HG03565 (cell line): ENCODE measurements at regions not wholly inside any gene's neighbourhood (a gene's known extent, or its start where the extent isn't known, plus 50 kb on each side); places are given as distances from the start of the nearest gene placed in this dataset.

ENCODE experiments used
- ATAC-seq: cut with Tn5 transposase; IDR thresholded peaks from one replicate; pipeline ENCODE4 v1.9.1; 2021; ENCODE audit warnings: mild to moderate bottlenecking, moderate library complexity; ENCODE audit not compliant: unreplicated experiment

DNA sequence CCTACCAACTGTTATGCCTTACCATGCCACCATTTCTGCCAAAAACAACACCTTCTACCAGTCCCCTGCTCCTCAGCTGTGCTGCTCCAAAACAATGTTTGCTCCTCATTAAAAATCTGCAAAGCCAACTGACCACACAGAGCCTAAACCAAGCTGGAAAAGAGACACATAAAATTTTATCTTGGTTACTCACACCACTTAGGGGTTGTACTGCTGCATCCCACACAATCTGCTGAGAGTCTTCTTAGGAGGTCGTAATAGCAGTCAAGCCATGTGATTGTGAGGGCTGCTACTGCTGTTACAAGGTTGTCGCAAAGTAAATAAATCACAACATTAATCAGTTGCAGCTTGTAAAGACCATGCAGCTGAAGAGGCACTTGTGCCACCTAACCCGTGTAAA lies 607.4 kb upstream of the FAM241A start:
- no peak for ATAC-seq

DNA sequence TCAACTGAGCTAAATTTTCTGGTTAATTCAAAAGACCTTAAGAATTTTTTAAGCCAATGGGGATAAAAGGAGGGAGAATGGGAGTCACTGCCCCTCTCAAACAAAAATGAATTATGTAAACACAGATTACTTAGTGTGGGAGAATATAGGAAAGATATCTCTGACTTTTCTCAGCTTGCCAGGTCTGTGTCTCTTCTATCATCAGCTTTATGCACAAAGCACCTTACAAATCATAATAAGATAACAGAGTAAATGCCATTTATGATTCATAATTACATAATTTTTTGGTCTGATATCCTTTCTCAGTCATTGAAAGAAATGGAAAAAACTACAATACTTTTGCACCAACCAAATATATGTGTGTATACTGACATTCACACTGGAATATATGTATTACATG lies 604.6 kb upstream of the FAM241A start:
- ATAC-seq = no peak

DNA sequence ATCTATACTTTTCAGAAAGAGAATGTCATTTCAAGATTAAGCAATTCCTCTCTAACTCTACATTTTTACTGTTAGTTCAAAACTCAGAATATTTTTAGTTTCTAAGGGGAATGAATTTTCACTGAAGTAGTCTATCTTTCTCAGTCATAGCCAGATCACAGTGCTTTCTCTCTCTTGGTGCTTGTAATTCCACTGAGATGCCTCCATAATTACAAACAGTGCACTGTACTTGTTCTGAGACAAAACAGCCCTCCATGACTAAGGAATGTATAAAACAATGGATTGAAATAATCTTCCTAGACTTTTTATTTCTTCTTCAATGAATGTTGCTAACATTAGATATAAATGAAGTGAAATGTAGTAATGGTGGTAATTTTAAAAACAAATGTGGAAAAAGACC lies 603.2 kb upstream of the FAM241A start:
- ATAC-seq = no peak

DNA sequence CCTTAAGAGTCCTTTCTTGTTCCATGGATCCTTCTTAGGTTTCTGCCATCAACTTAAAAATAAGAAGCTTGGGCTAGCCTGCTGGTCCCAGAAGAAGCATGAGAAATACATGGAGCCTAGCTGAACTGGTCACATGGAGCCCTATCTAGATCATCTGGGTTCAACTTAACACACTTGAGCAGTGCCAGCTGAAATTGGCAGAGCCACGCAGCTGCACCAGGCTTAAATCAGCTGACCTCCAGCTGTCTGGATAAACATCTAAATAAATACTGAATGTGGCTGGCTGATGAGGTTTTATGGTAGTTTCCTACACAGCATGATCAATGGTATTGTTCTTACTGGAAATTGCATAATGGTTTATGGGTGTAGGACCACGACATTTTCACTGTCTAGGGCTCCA lies 598.4 kb upstream of the FAM241A start:
- no peak for ATAC-seq

DNA sequence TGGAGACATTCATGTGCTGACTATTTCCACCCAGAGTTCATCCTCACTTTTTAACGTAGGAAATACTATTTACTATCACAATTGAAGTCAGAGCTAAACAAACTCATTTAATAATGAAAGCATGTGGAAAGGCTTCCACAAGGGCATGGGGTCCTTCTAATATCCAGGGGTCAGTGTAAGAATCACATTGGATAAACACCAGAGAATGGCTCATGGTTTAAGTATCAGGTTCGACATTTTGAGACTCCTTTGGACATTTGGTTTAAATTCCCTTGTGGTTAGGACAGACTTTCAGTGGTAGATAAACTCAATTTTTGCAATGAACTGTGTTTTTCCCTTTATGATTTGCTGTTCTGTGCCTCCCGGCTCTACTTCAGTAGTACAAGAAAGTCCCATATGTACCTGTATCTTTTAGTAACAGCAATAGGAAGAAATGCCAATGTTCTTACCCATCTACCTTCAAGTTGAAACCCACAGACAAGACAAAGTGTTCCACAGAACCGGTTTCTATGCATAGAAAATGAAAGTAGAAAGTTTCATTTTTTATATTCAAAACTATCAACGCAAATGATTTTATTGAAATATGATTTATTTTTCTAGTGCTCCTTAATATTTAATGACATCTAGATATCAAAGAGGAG lies 589.0 kb upstream of the FAM241A start:
- no peak for ATAC-seq

DNA sequence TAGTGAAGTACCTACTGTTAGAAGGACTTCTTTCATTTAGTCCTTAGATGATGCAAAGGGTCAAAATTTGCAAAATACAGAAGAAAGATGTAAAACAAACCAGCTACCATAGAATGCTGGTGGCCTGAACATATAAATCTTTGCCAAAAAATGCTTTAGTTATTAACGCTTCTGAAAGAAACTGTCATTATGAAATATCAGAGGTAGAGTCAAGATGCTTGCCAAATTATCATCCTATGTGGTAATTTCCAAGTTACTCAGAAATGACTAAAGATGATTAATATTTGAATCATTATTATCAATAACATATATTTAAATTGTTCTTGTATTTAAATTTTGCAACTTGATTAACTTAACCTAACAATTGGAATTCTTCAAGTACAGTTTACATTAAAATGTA lies 588.4 kb upstream of the FAM241A start:
- no peak for ATAC-seq

DNA sequence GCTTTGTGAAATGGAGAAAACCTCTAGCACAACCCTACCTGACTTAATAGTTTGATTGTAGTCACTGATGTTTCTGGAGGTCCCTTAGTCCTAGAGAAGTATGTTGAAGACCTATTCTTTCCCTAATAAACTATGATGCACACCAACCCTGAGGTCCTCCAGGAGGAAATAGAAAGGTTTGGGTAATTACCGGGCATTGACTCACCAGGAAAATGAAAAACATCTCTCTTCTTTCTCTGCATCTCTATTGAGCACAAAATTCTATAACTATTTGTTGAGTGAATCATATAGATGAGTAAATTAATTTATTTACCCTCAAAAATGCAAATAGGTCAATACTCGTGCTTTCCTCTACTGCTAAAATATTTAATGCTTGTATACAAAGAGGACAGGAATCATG lies 582.4 kb upstream of the FAM241A start:
- ATAC-seq = no peak

DNA sequence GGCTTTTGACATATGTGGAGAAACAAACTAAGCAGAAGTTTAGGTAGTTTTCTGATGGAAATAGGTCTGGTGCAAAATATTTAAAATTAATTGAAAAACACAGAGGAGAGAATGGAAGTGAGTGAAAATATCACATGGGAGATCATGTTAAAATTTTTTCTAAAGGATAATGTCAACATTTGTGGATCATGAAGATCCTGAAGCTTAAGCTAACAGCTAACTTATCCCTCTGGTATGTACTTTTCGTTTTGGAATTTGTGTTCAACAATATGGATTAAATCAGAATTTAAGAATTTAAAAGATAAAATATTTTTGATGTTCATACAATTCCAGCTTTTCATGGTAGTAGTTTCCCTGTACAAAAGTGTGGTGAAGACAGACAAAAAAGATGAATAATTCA lies 572.8 kb upstream of the FAM241A start:
- no peak for ATAC-seq

DNA sequence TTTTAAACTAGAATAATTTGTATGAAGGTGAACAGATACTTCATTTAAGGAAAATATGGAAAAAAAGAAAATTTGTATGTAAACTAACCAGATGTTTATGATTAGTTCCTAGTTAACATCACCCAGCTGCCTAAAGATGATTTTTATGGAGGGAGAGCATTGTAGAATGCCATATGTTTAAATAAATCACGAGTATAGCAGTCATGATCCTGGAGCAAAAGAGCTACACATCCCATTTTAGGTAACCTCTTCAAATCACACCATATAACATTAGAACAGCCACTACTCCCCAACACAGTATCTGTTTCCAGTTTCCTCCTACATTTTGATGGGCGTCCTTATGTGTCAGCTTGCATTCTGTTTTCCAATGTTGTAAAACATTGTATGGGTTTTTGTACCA lies 571.9 kb upstream of the FAM241A start:
- ATAC-seq = no peak

DNA sequence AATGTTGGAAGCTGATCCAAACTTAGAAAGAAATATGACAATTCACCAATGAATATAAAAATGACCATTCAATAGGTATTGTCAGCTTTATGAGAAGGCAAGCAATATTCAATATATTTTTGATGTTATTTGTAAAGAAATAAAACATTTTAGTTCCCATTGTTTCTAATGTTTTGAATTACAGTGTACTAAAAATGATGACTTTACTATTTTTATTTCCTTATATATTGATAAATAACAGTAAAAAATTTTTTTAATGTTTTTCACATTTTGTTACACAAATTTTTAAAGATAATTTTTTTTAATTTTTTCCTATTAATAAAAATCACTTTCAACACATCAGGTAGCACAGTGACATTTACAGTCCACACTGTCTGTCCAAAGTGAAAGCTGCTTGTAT lies 565.5 kb upstream of the FAM241A start:
- no peak for ATAC-seq

DNA sequence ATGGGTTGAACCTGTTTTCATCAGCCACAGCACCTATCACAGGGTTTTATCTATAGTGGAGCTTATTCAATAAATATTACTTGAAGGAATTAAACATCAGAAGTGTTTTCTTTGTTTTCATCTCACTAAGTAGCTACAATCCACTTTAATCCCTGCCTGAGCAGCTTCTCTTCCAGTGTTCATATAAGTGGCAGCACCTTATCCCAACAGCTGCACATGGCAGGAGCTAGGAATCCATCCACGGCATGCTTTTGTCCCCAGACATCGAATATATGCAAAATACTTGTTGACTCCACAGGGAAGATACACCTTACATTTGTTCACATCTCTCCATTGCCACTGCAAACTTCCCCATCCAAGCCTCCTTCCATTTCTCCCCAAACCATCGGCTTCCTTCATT lies 549.8 kb upstream of the FAM241A start:
- ATAC-seq = no peak

DNA sequence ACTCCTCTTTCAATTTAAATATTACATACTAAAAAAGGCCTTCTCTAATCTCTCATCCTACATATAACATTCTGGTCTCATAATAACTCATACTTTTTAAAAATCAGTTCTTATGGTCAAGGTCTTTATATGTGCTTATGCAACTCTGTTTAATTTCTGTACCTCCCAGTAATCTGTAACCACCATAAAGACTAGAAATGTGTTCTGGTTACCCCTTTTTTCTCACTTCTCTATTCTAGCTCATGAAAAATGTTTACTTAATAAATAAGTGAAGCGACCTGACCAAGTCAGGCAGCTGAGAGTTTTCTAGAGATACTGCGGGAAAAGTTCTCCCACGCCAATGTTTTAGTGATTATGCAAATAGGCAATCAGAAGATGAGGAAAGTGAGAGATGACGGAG lies 548.8 kb upstream of the FAM241A start:
- no peak for ATAC-seq

DNA sequence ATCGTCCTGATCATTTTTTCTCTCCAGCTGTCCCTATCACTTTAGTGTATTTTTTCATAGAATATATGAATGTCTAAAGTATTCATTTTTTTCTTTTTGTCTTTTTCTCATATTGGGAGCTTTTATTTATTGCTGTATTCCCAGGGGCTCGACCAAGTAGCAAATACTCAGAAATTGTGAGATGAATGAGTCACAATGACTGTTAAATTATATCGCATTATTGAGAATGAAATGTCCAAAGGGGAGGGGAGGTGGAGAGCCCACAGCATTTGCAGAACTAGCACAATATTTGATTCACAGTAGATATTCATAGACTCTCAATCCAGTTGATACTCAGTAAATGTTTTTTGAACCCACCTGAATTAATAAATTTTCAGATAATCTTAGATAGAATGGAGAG lies 543.6 kb upstream of the FAM241A start:
- ATAC-seq = no peak

DNA sequence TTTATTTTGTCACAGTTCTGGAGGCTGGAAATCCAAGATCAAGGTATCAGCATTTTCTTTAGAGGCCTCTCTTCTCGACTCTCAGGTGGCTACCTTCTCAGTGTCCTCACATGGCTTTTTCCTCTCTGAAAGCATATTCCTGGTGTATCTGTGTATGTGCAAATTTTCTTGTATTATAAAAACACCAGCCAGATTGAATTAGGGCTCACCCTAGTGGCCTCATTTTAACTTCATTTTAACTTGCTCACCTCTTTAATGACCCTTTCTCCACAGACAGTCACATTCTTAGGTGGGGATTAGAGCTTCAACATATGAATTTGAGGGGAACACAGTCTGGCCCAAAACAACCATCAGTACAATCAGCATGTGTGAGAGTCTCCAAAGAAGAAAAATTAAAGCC lies 542.4 kb upstream of the FAM241A start:
- ATAC-seq = no peak

DNA sequence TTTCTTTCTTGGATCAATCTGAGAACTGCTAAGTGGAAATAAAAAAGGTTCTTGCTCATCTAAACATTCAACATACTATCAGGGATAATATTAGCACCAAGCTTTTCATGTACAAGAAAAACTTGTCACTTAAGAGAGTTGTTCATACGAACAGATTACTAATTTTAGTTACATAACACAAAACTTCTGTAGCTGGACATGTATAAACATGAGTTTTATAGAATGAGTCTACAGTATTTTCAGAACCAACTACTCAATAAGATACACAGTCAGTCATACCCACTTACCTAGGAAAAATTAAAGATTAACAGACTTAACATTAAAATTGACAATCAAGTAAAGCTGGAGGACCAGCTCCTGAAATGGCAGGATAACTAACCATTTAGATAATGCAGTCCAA lies 540.1 kb upstream of the FAM241A start:
- no peak for ATAC-seq

DNA sequence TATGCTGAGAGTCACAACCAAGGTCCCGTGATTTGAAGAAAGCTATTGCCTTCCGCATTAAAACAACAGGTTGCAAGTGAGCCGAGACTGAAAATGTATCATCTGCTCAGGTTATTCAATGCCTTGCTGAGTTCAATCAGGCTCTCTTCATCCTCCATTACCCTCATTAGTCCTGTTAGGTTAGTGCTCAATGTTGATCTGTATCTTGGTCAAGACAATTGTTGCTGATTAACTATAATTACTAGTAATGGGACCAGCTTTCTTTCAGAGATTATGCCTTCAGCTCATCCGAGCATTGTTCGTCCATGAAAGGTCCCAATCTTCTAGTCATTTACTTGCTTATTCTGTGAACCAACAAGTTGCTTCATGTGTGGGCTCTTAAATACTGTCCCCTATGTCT lies 534.6 kb upstream of the FAM241A start:
- ATAC-seq = no peak

DNA sequence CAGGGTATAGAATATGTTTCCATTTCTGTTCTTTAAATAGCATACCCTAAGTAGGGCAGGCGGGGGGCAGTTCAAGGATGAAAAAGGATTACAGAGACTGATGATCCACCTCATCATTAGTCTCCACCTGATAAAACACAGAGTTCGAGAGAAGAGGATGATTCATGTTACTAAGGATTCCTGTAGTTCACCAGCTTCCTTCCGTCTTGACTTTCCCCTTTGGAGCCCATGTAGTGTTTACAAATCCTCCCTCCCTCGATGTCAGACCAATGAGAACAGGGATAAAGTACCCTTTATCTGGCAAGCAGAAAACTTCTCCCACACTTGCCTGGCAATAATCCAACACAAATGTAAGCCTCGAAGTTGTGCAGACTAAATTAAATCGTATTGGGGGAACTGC lies 526.3 kb upstream of the FAM241A start:
- no peak for ATAC-seq

DNA sequence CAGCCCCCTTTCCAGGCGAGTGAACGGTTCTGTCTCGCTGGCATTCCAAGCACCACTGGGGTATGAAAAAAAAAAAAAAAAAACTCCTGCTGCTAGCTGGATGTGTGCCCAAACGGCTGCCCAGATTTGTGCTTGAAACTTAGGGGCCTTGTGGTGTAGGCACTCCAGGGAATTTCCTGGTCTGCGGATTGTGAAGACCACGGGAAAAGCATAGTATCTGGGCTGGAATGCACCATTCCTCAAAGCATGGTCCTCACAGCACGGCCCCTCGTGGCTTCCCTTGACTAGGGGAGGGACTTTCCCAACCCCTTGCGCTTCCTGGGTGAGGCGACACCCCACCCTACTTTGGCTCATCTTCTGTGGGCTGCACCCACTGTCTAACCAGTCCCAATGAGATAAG lies 516.8 kb upstream of the FAM241A start:
- ATAC-seq = no peak

DNA sequence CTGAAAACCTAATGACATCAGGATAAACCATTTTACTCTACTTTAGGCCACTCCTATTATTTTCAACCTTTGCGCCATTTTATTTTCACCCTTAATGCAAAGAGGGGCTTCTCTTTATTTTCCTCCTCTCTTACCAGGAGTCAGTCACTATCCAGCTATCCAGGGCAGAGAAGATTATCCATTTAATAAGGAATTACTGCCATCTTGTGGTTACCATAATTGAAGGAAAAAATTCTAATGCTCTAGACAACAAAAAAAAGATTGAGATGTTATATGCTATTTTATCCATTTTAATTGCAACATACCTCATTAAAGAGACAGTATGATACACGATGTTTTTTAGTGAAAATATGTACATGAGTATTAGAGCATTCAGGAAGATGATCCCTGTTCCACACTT lies 514.5 kb upstream of the FAM241A start:
- no peak for ATAC-seq

DNA sequence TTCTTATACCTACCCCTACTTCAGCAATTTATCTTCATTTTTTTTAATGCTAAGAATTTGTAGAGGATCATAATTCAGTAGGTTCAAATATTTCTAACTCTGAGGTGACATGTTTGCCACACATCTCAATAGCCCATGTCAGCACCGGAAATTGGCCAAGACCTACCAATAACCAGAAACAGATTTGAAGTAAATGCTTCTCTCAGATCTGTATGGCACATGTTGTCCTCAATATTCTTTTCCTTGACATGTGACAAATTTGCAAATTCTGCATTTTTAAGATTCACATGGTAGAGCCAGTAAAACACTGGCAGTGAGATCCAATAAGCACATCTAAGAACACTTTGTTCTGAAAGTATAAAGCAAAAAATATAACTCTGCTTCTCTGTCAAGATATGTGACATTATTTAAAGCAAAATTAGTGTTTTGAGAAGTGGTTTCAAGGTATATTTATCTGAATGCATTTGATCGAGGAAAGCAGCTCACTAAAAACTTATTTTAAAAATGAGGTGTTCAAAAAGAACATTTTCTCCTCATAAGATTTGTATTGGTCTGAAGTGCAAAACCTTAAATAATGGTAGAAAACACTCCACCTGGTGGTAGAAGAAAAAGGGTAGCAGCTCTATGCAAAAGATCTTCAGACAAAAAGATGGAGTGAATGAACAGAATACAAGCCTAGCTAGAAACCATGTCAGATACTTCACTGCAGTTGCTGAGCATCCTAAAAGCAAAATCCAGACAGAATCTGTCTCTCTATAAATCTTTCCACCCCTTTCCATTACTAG lies 513.8 kb upstream of the FAM241A start:
- no peak for ATAC-seq

DNA sequence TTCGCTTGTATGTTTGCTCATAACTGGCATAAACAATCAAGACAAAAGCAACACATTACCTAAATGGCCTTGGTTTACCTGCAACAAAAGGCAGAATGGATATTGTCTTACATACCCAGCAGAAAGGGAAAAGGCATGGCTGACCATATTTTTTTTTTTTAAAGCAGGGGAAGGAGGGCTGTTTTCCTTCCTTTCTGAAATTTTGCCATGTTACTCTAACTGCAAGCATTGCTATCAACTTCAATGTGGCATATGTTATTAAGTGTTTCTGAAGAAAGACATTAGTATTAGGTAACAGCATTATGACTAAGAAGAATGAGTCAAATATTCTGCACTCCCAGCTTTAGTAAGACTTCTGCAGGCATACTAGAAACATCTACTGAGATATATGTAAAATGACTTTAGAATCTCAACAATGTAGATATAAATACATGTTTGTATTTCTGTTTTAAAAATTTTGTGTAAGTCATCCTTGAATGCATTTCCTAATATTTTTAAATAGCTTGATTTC lies 512.6 kb upstream of the FAM241A start:
- no peak for ATAC-seq

DNA sequence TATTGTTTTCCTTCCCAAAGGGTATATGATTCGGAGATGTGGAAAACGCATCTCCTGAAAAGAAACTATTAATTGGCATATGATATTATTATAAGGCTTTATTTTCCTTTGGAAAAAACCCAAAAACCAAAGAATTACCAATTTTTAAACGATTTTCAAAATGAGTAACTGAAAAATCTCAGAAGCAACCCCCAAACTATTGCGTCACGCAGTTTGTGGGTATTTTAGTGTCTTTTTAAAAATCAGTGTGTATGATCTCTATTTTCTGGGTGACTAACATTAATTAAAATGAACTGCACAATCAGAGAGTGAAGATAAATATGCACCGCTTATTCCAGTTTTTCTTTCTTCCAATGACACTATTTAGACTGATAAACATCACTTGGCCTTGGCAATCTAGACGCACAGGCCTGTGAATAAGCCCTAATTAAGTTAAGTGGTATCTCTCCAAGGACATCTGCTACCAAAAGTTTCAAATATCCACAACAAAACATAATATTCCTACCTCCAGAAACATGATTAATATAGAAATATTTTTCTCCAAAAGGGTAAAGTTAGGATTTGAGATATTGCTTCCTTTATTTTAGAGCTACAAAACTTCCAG lies 511.5 kb upstream of the FAM241A start:
- ATAC-seq = no peak
